Stimulated activated CD8-positive, alpha-beta memory T cell treated with anti-CD3 and anti-CD28 coated beads, Interleukin-7, amount 100 ng/mL, for 24 hours (primary cell): ENCODE measurements at regions not wholly inside any gene's neighbourhood (a gene's known extent, or its start where the extent isn't known, plus 50 kb on each side); places are given as distances from the start of the nearest gene placed in this dataset.
A peak's percentile ranks its signal among the peaks of the same experiment; 100 is the strongest.

ENCODE experiments used
- DNase-seq: peaks from one replicate; pipeline ENCODE4 v3.0.0-alpha.2; 2020; ENCODE audit warnings: low read depth

GRCh38 chr16:79329967-79330366, 270.6 kb downstream of the MAF start:
- DNase-seq, result no peak

GRCh38 chr16:79329166-79329521, 271.4 kb downstream of the MAF start:
- no peak for DNase-seq

GRCh38 chr16:79328402-79329165, 272.0 kb downstream of the MAF start:
- DNase-seq, result no peak

GRCh38 chr16:79327836-79328235, 272.7 kb downstream of the MAF start:
- DNase-seq, result no peak

- DNase-seq, result no peak
These were observed 274.0 kb downstream of the MAF start for GRCh38 chr16:79326549-79326948.

- no peak for DNase-seq
These were observed 275.2 kb downstream of the MAF start for GRCh38 chr16:79325226-79325945.

- no peak for DNase-seq
These were observed 279.6 kb downstream of the MAF start for GRCh38 chr16:79320956-79321355.

- DNase-seq, result no peak
These were observed 282.2 kb downstream of the MAF start for GRCh38 chr16:79318143-79318899.

GRCh38 chr16:79317521-79317920, 283.0 kb downstream of the MAF start:
- no peak for DNase-seq

GRCh38 chr16:79317026-79317425, 283.5 kb downstream of the MAF start:
- no peak for DNase-seq

- peak; percentile 30 for DNase-seq
These were observed 284.5 kb downstream of the MAF start for GRCh38 chr16:79316004-79316458.

GRCh38 chr16:79312502-79312901, 288.0 kb downstream of the MAF start:
- DNase-seq, result no peak

- no peak for DNase-seq
These were observed 289.8 kb downstream of the MAF start for GRCh38 chr16:79310710-79311109.

GRCh38 chr16:79309606-79310005, 290.9 kb downstream of the MAF start:
- DNase-seq, result no peak

- no peak for DNase-seq
These were observed 293.3 kb downstream of the MAF start for GRCh38 chr16:79307214-79307613.

GRCh38 chr16:79305074-79305473, 295.5 kb downstream of the MAF start:
- DNase-seq, result no peak

GRCh38 chr16:79303959-79304387, 296.6 kb downstream of the MAF start:
- no peak for DNase-seq

- no peak for DNase-seq
These were observed 297.3 kb downstream of the MAF start for GRCh38 chr16:79303206-79303605.

GRCh38 chr16:79302731-79303130, 297.8 kb downstream of the MAF start:
- DNase-seq, result no peak

- no peak for DNase-seq
These were observed 299.5 kb downstream of the MAF start for GRCh38 chr16:79301051-79301450.

GRCh38 chr16:79298894-79299799, 301.4 kb downstream of the MAF start:
- no peak for DNase-seq

- no peak for DNase-seq
These were observed 302.1 kb downstream of the MAF start for GRCh38 chr16:79298476-79298875.
